GM18517 (cell line): ENCODE measurements at regions not wholly inside any gene's neighbourhood (a gene's known extent, or its start where the extent isn't known, plus 50 kb on each side); places are given as distances from the start of the nearest gene placed in this dataset.
"Not testable (repeated sequence)": the region's sequence is repeated elsewhere in the genome, so short reads cannot be mapped to it uniquely, and the experiment has no call there.

Experiments used
- ATAC-seq: cut with Tn5 transposase; IDR thresholded peaks from one replicate; pipeline ENCODE4 v1.9.1; 2021; ENCODE audit warnings: mild to moderate bottlenecking, moderate library complexity; ENCODE audit not compliant: unreplicated experiment

DNA sequence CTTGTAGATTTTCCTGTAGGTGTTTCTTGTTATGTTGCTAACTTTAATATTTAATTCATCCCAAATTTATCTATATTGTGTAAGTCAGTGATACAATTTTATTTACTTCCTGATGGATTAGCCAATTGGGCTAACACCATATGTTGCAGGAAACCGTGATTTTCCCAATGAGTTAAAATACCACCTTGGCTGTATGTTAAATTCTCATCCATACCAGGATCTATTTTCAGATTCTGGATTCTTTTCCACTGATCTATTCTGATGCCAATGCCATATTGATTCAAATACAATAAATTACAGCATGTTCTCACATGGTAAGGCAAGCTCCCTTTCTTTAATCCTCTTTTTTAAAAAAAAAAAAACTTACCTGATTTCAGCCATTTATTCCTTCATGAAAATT lies 85.8 kb upstream of the DNAJC10 start:
- no peak for ATAC-seq

DNA sequence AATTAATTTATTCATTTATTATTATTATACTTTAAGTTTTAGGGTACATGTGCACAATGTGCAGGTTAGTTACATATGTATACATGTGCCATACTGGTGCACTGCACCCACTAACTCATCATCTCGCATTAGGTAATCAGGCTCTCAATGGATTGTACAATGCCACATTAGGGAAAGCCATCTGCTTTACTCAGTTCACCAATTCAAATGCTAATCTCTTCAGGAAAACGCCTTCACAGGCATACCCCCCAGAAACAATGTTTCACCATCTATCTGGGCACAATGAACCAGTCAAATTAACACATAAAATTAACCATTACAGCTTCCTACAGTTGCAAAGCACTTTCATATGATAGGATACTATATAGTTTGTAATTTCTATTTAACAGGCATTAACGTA lies 84.8 kb upstream of the DNAJC10 start:
- no peak for ATAC-seq

DNA sequence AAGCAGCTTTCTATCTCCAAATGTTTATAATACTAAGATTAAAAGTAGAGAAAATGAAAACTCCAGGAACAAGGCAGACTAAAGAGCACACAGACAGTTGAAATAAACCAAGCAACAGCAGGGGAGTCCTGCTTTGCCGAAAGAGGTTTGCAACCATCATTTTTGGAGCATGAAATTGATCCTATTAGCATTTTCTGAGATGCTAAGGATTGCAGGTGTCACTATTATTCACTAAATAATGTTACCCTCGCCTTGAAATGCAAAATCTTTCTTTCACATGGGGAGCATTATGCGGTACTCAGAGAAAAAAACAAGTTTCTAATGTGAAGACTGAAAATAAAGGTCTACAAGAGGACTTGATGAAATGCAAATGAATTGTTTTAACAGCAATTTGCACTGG lies 81.7 kb upstream of the DNAJC10 start:
- no peak for ATAC-seq

DNA sequence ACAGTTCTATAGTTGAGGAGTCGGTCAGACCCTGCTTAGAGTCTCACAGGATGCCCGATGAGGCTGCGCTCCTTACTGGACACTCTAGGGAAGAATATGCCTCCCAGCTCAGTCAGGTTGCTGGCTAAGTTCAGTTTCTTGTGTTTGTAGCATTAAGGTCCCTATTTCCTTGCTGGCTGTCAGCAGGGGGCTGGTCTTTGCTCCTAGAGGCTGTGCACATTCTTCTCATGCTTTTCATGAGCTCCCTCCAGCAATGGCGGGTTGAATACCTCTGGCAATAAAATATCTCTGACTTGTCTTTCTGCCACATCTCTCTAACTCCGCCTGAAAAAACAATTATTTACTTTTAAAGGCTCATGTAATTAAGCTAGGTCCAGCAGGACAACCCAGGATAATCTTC lies 79.4 kb upstream of the DNAJC10 start:
- ATAC-seq, result no peak

DNA sequence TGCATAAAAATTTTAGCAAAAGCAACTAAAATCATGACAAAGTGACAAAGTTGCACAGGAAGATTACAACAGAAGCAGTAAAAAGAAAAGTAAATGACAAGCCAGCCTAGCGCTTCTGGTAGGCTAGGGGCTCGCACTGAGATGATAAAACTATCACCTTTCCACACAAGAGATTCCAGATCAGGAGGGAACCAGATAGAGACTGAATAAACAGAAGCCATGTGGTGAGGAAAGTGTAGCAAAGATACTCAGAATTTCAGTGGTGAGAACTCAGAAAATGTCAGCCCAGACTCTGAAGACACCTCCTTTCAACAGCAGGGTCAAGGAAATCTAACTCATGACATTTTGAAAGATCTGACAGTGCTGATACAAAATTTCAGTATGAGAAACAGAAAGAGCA lies 77.4 kb upstream of the DNAJC10 start:
- ATAC-seq, result no peak

- ATAC-seq, result no peak
These were observed 76.1 kb upstream of the DNAJC10 start for GRCh38 chr2:182639971-182640370.

- peak; percentile 98 for ATAC-seq
These were observed 73.7 kb upstream of the DNAJC10 start for GRCh38 chr2:182642328-182642727.

GRCh38 chr2:182646763-182647498 lies 69.1 kb upstream of the DNAJC10 start:
- ATAC-seq, result no peak

- ATAC-seq, result no peak
These were observed 68.6 kb upstream of the DNAJC10 start for GRCh38 chr2:182647499-182647787.

- ATAC-seq, result no peak
These were observed 66.7 kb upstream of the DNAJC10 start for GRCh38 chr2:182649316-182649715.

DNA sequence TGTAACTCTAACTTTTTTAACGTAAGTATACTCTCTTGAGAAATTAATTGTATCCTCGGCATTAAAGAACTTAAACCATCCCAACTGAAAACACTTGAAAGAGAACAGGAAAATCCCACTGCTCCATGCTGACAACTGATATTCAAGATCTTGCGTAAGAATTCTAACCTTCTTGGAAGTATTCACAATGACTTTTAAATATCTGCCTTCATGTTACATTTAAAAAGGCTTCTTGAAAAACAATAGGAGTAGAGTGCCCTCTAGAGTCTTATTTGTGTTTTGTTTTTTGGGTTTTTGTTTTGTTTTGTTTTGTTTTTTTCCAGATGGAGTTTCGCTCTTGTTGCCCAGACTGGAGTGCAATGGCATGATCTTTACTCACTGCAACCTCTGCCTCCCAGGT lies 65.4 kb upstream of the DNAJC10 start:
- ATAC-seq, result peak; percentile 57

- ATAC-seq, result no peak
These were observed 63.7 kb upstream of the DNAJC10 start for GRCh38 chr2:182652326-182652725.

- ATAC-seq, result no peak
These were observed 60.3 kb upstream of the DNAJC10 start for GRCh38 chr2:182655750-182656149.

- no peak for ATAC-seq
These were observed 51.8 kb upstream of the DNAJC10 start for GRCh38 chr2:182664212-182664611.

DNA sequence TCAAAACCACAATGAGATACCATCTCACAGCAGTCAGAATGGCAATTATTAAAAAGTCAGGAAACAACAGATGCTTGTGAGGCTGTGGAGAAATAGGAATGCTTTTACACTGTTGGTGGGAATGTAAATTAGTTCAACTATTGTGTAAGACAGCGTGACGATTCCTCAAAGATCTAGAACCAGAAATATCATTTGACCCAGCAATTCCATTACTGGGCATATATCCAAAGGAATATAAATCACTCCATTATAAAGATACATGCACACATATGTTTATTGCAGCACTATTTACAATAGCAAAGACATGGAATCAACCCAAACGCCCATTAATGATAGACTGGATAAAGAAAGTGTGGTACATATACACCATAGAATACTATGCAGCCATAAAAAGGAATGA lies 50.6 kb upstream of the DNAJC10 start:
- ATAC-seq, result not testable (repeated sequence)
